KBM-7 (cell line): ENCODE measurements at regions not wholly inside any gene's neighbourhood (a gene's known extent, or its start where the extent isn't known, plus 50 kb on each side); places are given as distances from the start of the nearest gene placed in this dataset.

Source experiments
- DNase-seq: peaks from one replicate; pipeline ENCODE4 v3.0.0-alpha.2; 2015
- in situ Hi-C: fragments of 300-500 bp; cut with MboI; formaldehyde crosslinking; loops from 2 replicates; pipeline ENCODE4 v1.14.3; 2020; ENCODE audit warnings: low sequenced_read_pairs, low pct_unique_long_range_greater_than_20kb, mixed read lengths

GRCh38 chr18:78679031-78679430 is 300.6 kb upstream of the SALL3 start:
- in situ Hi-C loops = no loop called here
- no peak for DNase-seq

GRCh38 chr18:78679613-78680260 is 299.9 kb upstream of the SALL3 start:
- DNase-seq = no peak
- in situ Hi-C loops = no loop called here

GRCh38 chr18:78681396-78681795 is 298.2 kb upstream of the SALL3 start:
- no peak for DNase-seq
- in situ Hi-C loops = no loop called here

- in situ Hi-C loops = no loop called here
- DNase-seq = no peak
Observed at GRCh38 chr18:78681934-78682333, 297.7 kb upstream of the SALL3 start.

- in situ Hi-C loops = no loop called here
- DNase-seq = no peak
Observed at GRCh38 chr18:78682716-78683115, 296.9 kb upstream of the SALL3 start.

GRCh38 chr18:78683191-78684010 is 296.2 kb upstream of the SALL3 start:
- in situ Hi-C loops = no loop called here
- DNase-seq = no peak

GRCh38 chr18:78685250-78685979 is 294.2 kb upstream of the SALL3 start:
- in situ Hi-C loops = no loop called here
- DNase-seq = no peak

GRCh38 chr18:78685980-78686530 is 293.6 kb upstream of the SALL3 start:
- in situ Hi-C loops = no loop called here
- no peak for DNase-seq

- in situ Hi-C loops = no loop called here
Observed at GRCh38 chr18:78686976-78687685, 292.5 kb upstream of the SALL3 start.

GRCh38 chr18:78687736-78688135 is 291.9 kb upstream of the SALL3 start:
- DNase-seq = no peak
- in situ Hi-C loops = no loop called here

More at GRCh38 chr18:78686976-78687685, 292.5 kb upstream of the SALL3 start:
- no peak for DNase-seq

GRCh38 chr18:78688249-78688648 is 291.4 kb upstream of the SALL3 start:
- in situ Hi-C loops = no loop called here
- no peak for DNase-seq

- in situ Hi-C loops = no loop called here
- DNase-seq = no peak
Observed at GRCh38 chr18:78688916-78689315, 290.7 kb upstream of the SALL3 start.

- DNase-seq = no peak
- in situ Hi-C loops = no loop called here
Observed at GRCh38 chr18:78689606-78690005, 290.0 kb upstream of the SALL3 start.

- DNase-seq = no peak
- in situ Hi-C loops = no loop called here
Observed at GRCh38 chr18:78692105-78692504, 287.5 kb upstream of the SALL3 start.

GRCh38 chr18:78693429-78693828 is 286.2 kb upstream of the SALL3 start:
- in situ Hi-C loops = no loop called here
- no peak for DNase-seq

- in situ Hi-C loops = no loop called here
- no peak for DNase-seq
Observed at GRCh38 chr18:78696698-78697435, 282.8 kb upstream of the SALL3 start.

GRCh38 chr18:78697446-78697845 is 282.2 kb upstream of the SALL3 start:
- DNase-seq = no peak
- in situ Hi-C loops = no loop called here

GRCh38 chr18:78698914-78699313 is 280.7 kb upstream of the SALL3 start:
- in situ Hi-C loops = no loop called here
- DNase-seq = no peak

- DNase-seq = no peak
- in situ Hi-C loops = no loop called here
Observed at GRCh38 chr18:78699499-78699898, 280.1 kb upstream of the SALL3 start.
